ENCODE measurements at regions not wholly inside any gene's neighbourhood (a gene's known extent, or its start where the extent isn't known, plus 50 kb on each side); places are given as distances from the start of the nearest gene placed in this dataset.

DNA sequence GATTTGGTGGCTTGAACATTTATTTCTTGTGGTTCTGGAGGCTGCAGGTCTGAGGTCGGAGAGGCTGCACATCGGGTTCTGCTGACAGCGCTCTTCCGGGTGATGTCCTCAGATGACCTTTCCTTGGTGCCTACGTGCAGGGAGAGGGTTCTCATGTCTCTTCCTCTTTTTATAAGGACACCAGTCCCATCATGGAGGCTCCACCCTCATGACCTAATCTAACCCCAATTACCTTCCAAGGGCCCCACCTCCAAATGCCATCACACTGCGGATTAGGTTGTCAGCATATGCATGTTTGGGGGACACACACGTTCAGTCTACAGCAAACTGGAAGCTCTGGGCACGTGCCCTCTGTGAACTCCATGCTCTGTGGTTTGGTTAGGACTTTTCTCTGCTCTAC lies 338.6 kb downstream of the FGF9 start:
- TF ChIP-seq, protein P1, sequence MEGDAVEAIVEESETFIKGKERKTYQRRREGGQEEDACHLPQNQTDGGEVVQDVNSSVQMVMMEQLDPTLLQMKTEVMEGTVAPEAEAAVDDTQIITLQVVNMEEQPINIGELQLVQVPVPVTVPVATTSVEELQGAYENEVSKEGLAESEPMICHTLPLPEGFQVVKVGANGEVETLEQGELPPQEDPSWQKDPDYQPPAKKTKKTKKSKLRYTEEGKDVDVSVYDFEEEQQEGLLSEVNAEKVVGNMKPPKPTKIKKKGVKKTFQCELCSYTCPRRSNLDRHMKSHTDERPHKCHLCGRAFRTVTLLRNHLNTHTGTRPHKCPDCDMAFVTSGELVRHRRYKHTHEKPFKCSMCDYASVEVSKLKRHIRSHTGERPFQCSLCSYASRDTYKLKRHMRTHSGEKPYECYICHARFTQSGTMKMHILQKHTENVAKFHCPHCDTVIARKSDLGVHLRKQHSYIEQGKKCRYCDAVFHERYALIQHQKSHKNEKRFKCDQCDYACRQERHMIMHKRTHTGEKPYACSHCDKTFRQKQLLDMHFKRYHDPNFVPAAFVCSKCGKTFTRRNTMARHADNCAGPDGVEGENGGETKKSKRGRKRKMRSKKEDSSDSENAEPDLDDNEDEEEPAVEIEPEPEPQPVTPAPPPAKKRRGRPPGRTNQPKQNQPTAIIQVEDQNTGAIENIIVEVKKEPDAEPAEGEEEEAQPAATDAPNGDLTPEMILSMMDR (IDR thresholded peaks at IDR 0.05): no peak
- no peak for TF ChIP-seq ZFX (IDR thresholded peaks at IDR 0.05; ENCODE audit: borderline replicate concordance)

Data from 22Rv1 (cell line).